Lung (tissue), 11 donors: ENCODE measurements at regions not wholly inside any gene's neighbourhood (a gene's known extent, or its start where the extent isn't known, plus 50 kb on each side); places are given as distances from the start of the nearest gene placed in this dataset.

Source experiments
- ATAC-seq: fragments of 200-7000 bp; cut with Tn5 transposase; one replicate; pipeline ENCODE4 v1.9.1; 2020; ENCODE audit warnings: moderate number of reproducible peaks; ENCODE audit not compliant: insufficient read depth, low FRiP score
- DNase-seq, 3 donors: peaks; one replicate each; pipeline ENCODE4 v3.0.0-alpha.2; 2013 to 2017
- H3K27ac ChIP-seq, 2 donors: one replicate each; pipeline ENCODE4 v1.5.1; 2013; ENCODE audit warnings: mild to moderate bottlenecking in 2 of 2, moderate library complexity in 2 of 2, control low read depth in 1 of 2, inconsistent platforms in 1 of 2, low read depth in 1 of 2, low read length in 1 of 2
- H3K27me3 ChIP-seq, 3 donors: one replicate each; pipeline ENCODE4 v1.5.1; 2013; ENCODE audit warnings: low read length in 2 of 3; ENCODE audit not compliant: control insufficient read depth in 3 of 3, insufficient read depth in 3 of 3
- H3K36me3 ChIP-seq, 4 donors: one replicate each; pipeline ENCODE4 v1.5.1; 2013; ENCODE audit warnings: low read length in 4 of 4, mild to moderate bottlenecking in 1 of 4, moderate library complexity in 1 of 4; ENCODE audit not compliant: control insufficient read depth in 4 of 4, insufficient read depth in 4 of 4
- H3K4me1 ChIP-seq, 5 donors: one replicate each; pipeline ENCODE4 v1.5.1; 2013; ENCODE audit warnings: low read length in 5 of 5, mild to moderate bottlenecking in 2 of 5, moderate library complexity in 1 of 5; ENCODE audit not compliant: control insufficient read depth in 5 of 5, insufficient read depth in 5 of 5
- H3K4me3 ChIP-seq: one replicate; pipeline ENCODE4 v1.5.1; 2013; ENCODE audit warnings: mild to moderate bottlenecking, control low read depth, moderate library complexity
- H3K9ac ChIP-seq, 2 donors: one replicate each; pipeline ENCODE4 v1.5.1; 2013; ENCODE audit warnings: low read length in 2 of 2, control low read depth in 1 of 2; ENCODE audit not compliant: insufficient read depth in 1 of 2
- H3K9me3 ChIP-seq, 4 donors: one replicate each; pipeline ENCODE4 v1.5.1; 2013; ENCODE audit warnings: low read length in 3 of 4, mild to moderate bottlenecking in 1 of 4, moderate library complexity in 1 of 4; ENCODE audit not compliant: control insufficient read depth in 4 of 4, insufficient read depth in 3 of 4
- WGBS, 2 donors: extraction: QIAGEN DNeasy Blood & Tissue Kit; methylation state at CpG; one replicate each; pipeline ENCODE4 v1.1.7; 2013; 5-methylcytosine and 5-hydroxymethylcytosine counted together
- TF ChIP-seq, protein P1 (sequence below): IDR thresholded peaks from 2 replicates; pipeline ENCODE4 v1.5.1; 2012; ENCODE audit warnings: mild to moderate bottlenecking; ENCODE audit errors: control extremely low read depth, extremely low read depth
- donor health status: control.
- donor health status: control.
- donor health status: Bipolar disorder and iron deficiency.
- donor health status: healthy.
- donor health status: DM: yes; HTN: yes; CAD: no.

DNA sequence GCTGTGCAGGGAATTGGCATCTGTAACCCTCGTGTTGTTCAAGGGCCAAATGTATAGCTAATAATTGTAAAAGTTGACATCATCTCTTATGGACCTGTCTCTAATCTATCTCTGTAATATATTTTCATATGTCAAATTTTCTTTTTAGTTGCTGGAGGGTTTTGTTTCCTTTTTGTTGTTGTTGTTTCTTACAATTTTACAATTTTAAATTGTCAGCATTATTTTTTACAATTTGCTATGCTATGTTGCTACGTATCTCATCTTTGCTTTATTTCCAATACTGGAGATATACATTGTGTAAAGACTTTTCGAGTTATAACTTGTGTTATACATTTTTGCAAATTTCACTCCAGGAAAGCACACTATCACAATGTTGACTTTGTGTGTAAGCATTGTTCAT, 290.2 kb upstream of the SP4 start:
- H3K4me3 ChIP-seq: no peak overlapping the region
- H3K27me3 ChIP-seq: no peaks in the 10 kb centered on the region
- no peak for ATAC-seq
- TF ChIP-seq, protein P1, sequence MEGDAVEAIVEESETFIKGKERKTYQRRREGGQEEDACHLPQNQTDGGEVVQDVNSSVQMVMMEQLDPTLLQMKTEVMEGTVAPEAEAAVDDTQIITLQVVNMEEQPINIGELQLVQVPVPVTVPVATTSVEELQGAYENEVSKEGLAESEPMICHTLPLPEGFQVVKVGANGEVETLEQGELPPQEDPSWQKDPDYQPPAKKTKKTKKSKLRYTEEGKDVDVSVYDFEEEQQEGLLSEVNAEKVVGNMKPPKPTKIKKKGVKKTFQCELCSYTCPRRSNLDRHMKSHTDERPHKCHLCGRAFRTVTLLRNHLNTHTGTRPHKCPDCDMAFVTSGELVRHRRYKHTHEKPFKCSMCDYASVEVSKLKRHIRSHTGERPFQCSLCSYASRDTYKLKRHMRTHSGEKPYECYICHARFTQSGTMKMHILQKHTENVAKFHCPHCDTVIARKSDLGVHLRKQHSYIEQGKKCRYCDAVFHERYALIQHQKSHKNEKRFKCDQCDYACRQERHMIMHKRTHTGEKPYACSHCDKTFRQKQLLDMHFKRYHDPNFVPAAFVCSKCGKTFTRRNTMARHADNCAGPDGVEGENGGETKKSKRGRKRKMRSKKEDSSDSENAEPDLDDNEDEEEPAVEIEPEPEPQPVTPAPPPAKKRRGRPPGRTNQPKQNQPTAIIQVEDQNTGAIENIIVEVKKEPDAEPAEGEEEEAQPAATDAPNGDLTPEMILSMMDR: no peak
- H3K9ac ChIP-seq: no peak overlapping the region
- H3K4me1 ChIP-seq: no peaks in the 10 kb centered on the region
- no peak for DNase-seq
- WGBS, 2 donors: 85 to 90% methylated on average over 3 of the region's 3 CpGs
- H3K36me3 ChIP-seq: no peaks in the 10 kb centered on the region
- H3K9me3 ChIP-seq: peaks cover 0 to 7% (median 0%) of the 10 kb centered on the region in 4 donors
- no peak overlapping the region for H3K27ac ChIP-seq

DNA sequence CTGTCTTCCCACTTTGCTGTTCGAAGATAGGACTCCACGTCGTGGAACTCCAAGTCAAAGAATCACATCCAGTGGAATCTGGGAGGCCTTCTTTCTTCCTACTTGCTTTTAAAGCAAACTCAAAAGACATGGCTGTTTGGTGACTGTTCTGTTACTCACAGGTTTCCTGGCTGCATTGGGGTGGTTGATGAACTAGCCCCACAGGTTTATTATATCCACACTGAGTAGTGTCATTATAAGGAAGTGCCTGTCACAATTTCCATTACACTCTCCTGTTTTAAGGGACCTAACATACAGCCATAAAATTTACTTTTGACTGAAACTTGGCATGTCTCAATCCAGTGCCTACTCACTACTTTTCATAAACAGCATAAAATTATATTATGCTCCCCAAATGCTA, 287.3 kb upstream of the SP4 start:
- no peak overlapping the region for H3K27ac ChIP-seq
- peak in 1 of 3 donors; percentile 5 for DNase-seq
- ATAC-seq: no peak
- H3K4me3 ChIP-seq: no peak overlapping the region
- TF ChIP-seq, protein P1: no peak
- no peaks in the 10 kb centered on the region for H3K4me1 ChIP-seq
- no peak overlapping the region for H3K9ac ChIP-seq
- H3K27me3 ChIP-seq: no peaks in the 10 kb centered on the region
- peaks cover 0 to 2% (median 0%) of the 10 kb centered on the region in 4 donors for H3K9me3 ChIP-seq
- H3K36me3 ChIP-seq: no peaks in the 10 kb centered on the region
- WGBS, 2 donors: 81 to 90% methylated on average over 3 of the region's 3 CpGs

DNA sequence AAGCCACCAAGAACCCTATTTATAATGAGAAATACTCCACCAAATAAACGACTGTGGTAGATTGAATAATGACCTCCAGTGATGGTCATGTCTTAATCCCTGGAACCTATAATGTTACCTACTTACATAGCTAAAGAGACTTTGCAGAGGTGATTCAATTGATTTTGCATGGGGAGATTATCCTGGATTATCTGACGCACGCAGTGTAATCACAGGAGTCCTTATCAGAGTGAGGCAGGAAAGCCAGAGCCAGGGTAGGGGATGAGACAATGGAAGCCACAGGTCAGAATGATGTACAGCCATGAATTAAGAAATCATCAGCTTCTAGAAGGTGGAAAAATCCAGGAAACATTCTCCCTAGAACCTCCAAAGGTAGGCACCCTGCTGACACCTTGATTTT, 286.4 kb upstream of the SP4 start:
- no peak for DNase-seq
- Histone ChIP-seq H3K4me1 (no peaks in the 10 kb centered on the region), H3K36me3 (no peaks in the 10 kb centered on the region), H3K27me3 (no peaks in the 10 kb centered on the region), H3K4me3 (no peak overlapping the region), H3K27ac (no peak overlapping the region), H3K9me3 (peaks cover 0 to 2% (median 0%) of the 10 kb centered on the region in 4 donors), H3K9ac (no peak overlapping the region)
- TF ChIP-seq, protein P1: no peak
- no peak for ATAC-seq
- WGBS, 2 donors: 76 to 88% methylated on average over 3 of the region's 3 CpGs

DNA sequence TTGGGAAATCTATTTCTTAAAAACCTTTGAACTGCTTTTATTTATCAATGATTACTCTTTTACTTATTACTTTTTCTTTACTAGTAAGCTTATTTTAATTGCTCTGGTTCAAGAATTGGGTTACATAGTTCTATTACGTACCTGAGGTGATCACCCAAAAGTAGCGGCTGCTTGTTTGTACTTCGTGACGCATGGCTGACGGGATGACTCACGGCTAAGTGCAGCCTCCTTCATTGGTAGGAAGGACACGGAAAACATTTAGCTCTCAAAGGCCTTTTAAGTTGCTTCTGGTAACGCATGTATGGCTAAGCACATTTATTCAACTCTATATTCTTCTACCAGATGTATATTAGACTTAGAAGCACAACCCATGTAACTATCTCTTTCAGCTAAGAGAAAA, 285.8 kb upstream of the SP4 start:
- Histone ChIP-seq H3K4me1 (no peaks in the 10 kb centered on the region), H3K9ac (no peak overlapping the region), H3K9me3 (peaks cover 0 to 2% (median 0%) of the 10 kb centered on the region in 4 donors), H3K4me3 (no peak overlapping the region), H3K27ac (no peak overlapping the region), H3K36me3 (no peaks in the 10 kb centered on the region), H3K27me3 (no peaks in the 10 kb centered on the region)
- TF ChIP-seq, protein P1: no peak
- no peak for ATAC-seq
- DNase-seq: no peak
- WGBS, 2 donors: 88% methylated on average over 8 of the region's 8 CpGs
